ENCODE measurements at regions not wholly inside any gene's neighbourhood (a gene's known extent, or its start where the extent isn't known, plus 50 kb on each side); places are given as distances from the start of the nearest gene placed in this dataset.

DNA sequence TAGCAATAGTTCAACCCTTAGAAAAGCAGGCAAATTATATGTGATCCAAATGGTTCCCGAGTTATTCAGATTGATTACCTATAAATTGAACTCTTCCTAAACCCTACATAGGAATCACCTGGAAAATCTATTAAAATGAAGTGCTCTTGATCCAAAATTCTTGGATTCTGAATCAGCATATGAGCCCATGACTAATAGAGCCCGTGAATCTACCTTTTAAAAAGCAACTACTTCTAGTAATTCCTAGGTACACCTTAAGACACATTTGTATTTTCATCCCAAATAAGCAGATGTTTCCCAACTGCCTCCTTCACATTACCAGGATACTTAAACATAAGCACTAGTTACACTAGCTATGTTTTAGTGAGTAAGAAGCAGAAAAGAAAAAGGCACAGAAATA, 1171.0 kb upstream of the GOT2 start:
- TF ChIP-seq, protein P1, sequence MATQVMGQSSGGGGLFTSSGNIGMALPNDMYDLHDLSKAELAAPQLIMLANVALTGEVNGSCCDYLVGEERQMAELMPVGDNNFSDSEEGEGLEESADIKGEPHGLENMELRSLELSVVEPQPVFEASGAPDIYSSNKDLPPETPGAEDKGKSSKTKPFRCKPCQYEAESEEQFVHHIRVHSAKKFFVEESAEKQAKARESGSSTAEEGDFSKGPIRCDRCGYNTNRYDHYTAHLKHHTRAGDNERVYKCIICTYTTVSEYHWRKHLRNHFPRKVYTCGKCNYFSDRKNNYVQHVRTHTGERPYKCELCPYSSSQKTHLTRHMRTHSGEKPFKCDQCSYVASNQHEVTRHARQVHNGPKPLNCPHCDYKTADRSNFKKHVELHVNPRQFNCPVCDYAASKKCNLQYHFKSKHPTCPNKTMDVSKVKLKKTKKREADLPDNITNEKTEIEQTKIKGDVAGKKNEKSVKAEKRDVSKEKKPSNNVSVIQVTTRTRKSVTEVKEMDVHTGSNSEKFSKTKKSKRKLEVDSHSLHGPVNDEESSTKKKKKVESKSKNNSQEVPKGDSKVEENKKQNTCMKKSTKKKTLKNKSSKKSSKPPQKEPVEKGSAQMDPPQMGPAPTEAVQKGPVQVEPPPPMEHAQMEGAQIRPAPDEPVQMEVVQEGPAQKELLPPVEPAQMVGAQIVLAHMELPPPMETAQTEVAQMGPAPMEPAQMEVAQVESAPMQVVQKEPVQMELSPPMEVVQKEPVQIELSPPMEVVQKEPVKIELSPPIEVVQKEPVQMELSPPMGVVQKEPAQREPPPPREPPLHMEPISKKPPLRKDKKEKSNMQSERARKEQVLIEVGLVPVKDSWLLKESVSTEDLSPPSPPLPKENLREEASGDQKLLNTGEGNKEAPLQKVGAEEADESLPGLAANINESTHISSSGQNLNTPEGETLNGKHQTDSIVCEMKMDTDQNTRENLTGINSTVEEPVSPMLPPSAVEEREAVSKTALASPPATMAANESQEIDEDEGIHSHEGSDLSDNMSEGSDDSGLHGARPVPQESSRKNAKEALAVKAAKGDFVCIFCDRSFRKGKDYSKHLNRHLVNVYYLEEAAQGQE (IDR thresholded peaks at IDR 0.05; ENCODE audit: insufficient read depth in 1 of 2, low read depth in 2 of 2, low read length in 2 of 2) = no peak
- TF ChIP-seq SIN3A (IDR thresholded peaks at IDR 0.05; ENCODE audit: borderline replicate concordance, insufficient read depth, low read length) (no peak), TAF1 (IDR thresholded peaks at IDR 0.05; ENCODE audit: borderline replicate concordance, insufficient read depth, low read length) (no peak), POLR2AphosphoS5 (IDR thresholded peaks at IDR 0.05; ENCODE audit: low read depth, low read length) (no peak), FOXP2 (optimal IDR thresholded peaks at IDR 0.05; ENCODE audit: borderline replicate concordance, extremely low read depth, extremely low read length, insufficient read depth) (no peak)

DNA sequence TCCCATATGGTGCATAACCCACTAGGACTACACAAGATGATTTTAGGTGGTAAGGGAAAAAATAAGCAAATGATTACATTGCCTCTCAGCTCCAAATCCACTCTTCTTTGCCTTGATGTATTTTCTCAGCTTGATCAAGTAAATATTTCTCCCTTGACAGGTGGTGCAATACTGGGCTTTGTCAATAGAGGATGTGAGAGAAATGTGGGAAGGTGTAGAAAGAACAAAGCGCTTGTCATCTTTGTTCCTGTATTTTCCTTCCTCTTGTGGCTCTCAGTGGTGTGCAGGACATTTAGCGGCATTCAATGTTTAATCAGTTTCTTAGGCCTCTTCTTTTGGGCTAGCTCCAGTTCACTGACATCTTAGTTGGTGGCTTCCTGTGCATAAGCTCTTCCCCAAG, 1165.8 kb upstream of the GOT2 start:
- TF ChIP-seq POLR2AphosphoS5 (IDR thresholded peaks at IDR 0.05; ENCODE audit: low read depth, low read length) (no peak), SIN3A (IDR thresholded peaks at IDR 0.05; ENCODE audit: borderline replicate concordance, insufficient read depth, low read length) (no peak), FOXP2 (optimal IDR thresholded peaks at IDR 0.05; ENCODE audit: borderline replicate concordance, extremely low read depth, extremely low read length, insufficient read depth) (no peak), TAF1 (IDR thresholded peaks at IDR 0.05; ENCODE audit: borderline replicate concordance, insufficient read depth, low read length) (no peak)
- TF ChIP-seq, protein P1 (IDR thresholded peaks at IDR 0.05; ENCODE audit: insufficient read depth in 1 of 2, low read depth in 2 of 2, low read length in 2 of 2) = no peak

DNA sequence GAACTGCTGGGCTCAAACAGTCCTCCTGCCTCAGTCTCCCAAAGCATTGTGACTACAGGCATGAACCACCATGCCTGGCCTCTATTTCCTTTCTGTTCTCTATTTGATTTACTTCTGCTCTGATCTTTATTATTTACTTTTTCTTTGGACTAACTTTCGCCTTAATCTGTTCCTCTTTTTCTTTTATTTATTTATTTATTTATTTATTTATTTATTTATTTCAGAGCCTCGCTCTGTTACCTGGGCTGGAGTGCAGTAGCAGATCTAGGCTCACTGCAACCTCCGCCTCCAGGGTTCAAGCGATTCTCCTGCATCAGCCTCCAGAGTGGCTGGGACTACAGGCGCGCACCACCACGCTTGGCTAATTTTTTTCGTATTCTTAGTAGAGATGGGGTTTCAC, 1158.3 kb upstream of the GOT2 start:
- TF ChIP-seq FOXP2 (optimal IDR thresholded peaks at IDR 0.05; ENCODE audit: borderline replicate concordance, extremely low read depth, extremely low read length, insufficient read depth) (no peak), SIN3A (IDR thresholded peaks at IDR 0.05; ENCODE audit: borderline replicate concordance, insufficient read depth, low read length) (no peak), POLR2AphosphoS5 (IDR thresholded peaks at IDR 0.05; ENCODE audit: low read depth, low read length) (no peak), TAF1 (IDR thresholded peaks at IDR 0.05; ENCODE audit: borderline replicate concordance, insufficient read depth, low read length) (no peak)
- TF ChIP-seq, protein P1 (IDR thresholded peaks at IDR 0.05; ENCODE audit: insufficient read depth in 1 of 2, low read depth in 2 of 2, low read length in 2 of 2) = no peak

DNA sequence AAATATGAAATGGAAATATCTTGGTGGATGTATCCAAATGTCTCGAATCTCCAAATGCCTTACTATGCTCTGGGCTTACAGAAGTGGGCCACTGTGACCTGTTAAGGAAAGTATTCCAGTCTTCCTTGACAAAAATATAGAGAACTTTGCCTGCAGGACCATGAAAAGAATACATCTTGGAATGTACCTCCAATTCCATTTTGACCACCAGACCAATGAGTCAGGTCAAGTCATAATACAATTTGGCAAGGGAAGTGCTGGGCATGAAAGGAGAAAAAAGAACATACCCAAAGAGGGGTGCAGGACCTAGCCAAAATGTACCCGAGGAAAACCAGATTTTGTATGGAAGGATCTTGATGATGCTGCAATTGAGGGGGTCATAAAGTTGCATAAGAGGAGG, 1153.7 kb upstream of the GOT2 start:
- no peak for TF ChIP-seq POLR2AphosphoS5 (IDR thresholded peaks at IDR 0.05; ENCODE audit: low read depth, low read length)
- TF ChIP-seq FOXP2 (optimal IDR thresholded peaks at IDR 0.05; ENCODE audit: borderline replicate concordance, extremely low read depth, extremely low read length, insufficient read depth) = no peak
- TF ChIP-seq TAF1 (IDR thresholded peaks at IDR 0.05; ENCODE audit: borderline replicate concordance, insufficient read depth, low read length) = no peak
- TF ChIP-seq SIN3A (IDR thresholded peaks at IDR 0.05; ENCODE audit: borderline replicate concordance, insufficient read depth, low read length) = no peak
- TF ChIP-seq, protein P1 (IDR thresholded peaks at IDR 0.05; ENCODE audit: insufficient read depth in 1 of 2, low read depth in 2 of 2, low read length in 2 of 2) = no peak

DNA sequence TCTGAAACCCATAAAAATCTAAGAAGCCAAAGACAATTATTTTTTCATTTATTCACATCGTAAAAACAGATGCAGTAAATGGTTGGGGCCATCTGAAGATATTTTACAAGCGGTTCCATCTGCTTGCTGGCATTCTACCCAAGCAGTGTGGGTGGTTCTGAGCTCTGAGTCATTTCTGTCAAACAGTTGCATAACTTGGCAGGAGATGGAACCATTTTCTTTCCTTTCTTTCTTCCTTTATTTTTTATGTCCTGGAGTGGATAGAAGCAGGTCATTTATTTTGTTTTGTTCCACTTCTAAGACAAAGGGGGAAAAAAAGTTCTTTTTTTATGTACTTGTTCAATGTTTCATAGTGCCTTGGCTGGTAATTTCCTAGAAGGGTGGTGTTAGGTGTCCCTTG, 1151.9 kb upstream of the GOT2 start:
- TF ChIP-seq SIN3A (IDR thresholded peaks at IDR 0.05; ENCODE audit: borderline replicate concordance, insufficient read depth, low read length) (no peak), POLR2AphosphoS5 (IDR thresholded peaks at IDR 0.05; ENCODE audit: low read depth, low read length) (no peak), FOXP2 (optimal IDR thresholded peaks at IDR 0.05; ENCODE audit: borderline replicate concordance, extremely low read depth, extremely low read length, insufficient read depth) (no peak), TAF1 (IDR thresholded peaks at IDR 0.05; ENCODE audit: borderline replicate concordance, insufficient read depth, low read length) (no peak)
- TF ChIP-seq, protein P1 (IDR thresholded peaks at IDR 0.05; ENCODE audit: insufficient read depth in 1 of 2, low read depth in 2 of 2, low read length in 2 of 2) = no peak

Data from PFSK-1 (cell line).